ENCODE measurements at regions not wholly inside any gene's neighbourhood (a gene's known extent, or its start where the extent isn't known, plus 50 kb on each side); places are given as distances from the start of the nearest gene placed in this dataset.

- CTCF ChIA-PET: no interaction called here
- peak; percentile 39 for TF ChIP-seq CTCF (IDR thresholded peaks at IDR 0.05)
- H3K9me3 Mint-ChIP-seq: peaks cover 10% of the 10 kb centered on the region
- Histone ChIP-seq H3K27me3 (ENCODE audit: control insufficient read depth in 1 of 2, insufficient read depth in 2 of 2, low read length in 2 of 2) (no peaks in the 10 kb centered on the region), H3K9me3 (ENCODE audit: control insufficient read depth in 1 of 2, insufficient read depth in 1 of 2, low read length in 2 of 2) (peaks cover 4 to 5% of the 10 kb centered on the region in 2 experiments), H3K4me1 (ENCODE audit: insufficient read depth, low read length) (no peaks in the 10 kb centered on the region), H3K4me3 (ENCODE audit: low read length) (no peak overlapping the region), H3K27ac (ENCODE audit: low read depth in 1 of 2, low read length in 2 of 2) (no peak overlapping the region), H3K36me3 (ENCODE audit: insufficient read depth, low read length) (no peaks in the 10 kb centered on the region)
- no peaks in the 10 kb centered on the region for H3K27me3 Mint-ChIP-seq
- no peak overlapping the region for H3K27ac Mint-ChIP-seq
- no peak overlapping the region for H3K4me3 Mint-ChIP-seq
- intact Hi-C loops (cut with DNase I, micrococcal nuclease): no loop called here
- no peaks in the 10 kb centered on the region for H3K36me3 Mint-ChIP-seq (ENCODE audit: low read depth)
- DNase-seq (no peak), ATAC-seq (ENCODE audit: poor library complexity) (no peak)
- H3K4me1 Mint-ChIP-seq (ENCODE audit: low read depth): no peaks in the 10 kb centered on the region
- POLR2A ChIA-PET: no interaction called here
These were observed 1230.7 kb upstream of the USP15 start for GRCh38 chr12:61029516-61029915.

- ChIA-PET POLR2A (interaction anchor here (0.6 kb wide), 1 partner anchor 476 kb away, joined by 3 read pairs; no protein-coding TSS in a partner anchor), CTCF (no interaction called here)
- Histone ChIP-seq H3K4me3 (ENCODE audit: low read length) (no peak overlapping the region), H3K27me3 (ENCODE audit: control insufficient read depth in 1 of 2, insufficient read depth in 2 of 2, low read length in 2 of 2) (no peaks in the 10 kb centered on the region), H3K4me1 (ENCODE audit: insufficient read depth, low read length) (no peaks in the 10 kb centered on the region), H3K36me3 (ENCODE audit: insufficient read depth, low read length) (no peaks in the 10 kb centered on the region), H3K27ac (ENCODE audit: low read depth in 1 of 2, low read length in 2 of 2) (no peak overlapping the region), H3K9me3 (ENCODE audit: control insufficient read depth in 1 of 2, insufficient read depth in 1 of 2, low read length in 2 of 2) (peaks cover 0 to 5% of the 10 kb centered on the region in 2 experiments)
- no peak for DNase-seq
- intact Hi-C loops (cut with DNase I, micrococcal nuclease): no loop called here
- Mint-ChIP-seq H3K9me3 (peaks cover 9% of the 10 kb centered on the region), H3K27me3 (no peaks in the 10 kb centered on the region), H3K27ac (no peak overlapping the region), H3K4me3 (no peak overlapping the region), H3K4me1 (ENCODE audit: low read depth) (no peaks in the 10 kb centered on the region), H3K36me3 (ENCODE audit: low read depth) (no peaks in the 10 kb centered on the region)
- ATAC-seq (ENCODE audit: poor library complexity): no peak
- TF ChIP-seq CTCF (IDR thresholded peaks at IDR 0.05): no peak
These were observed 1222.4 kb upstream of the USP15 start for GRCh38 chr12:61037792-61038191.

GRCh38 chr12:61043838-61044237 lies 1216.4 kb upstream of the USP15 start:
- no peak overlapping the region for H3K27ac Mint-ChIP-seq
- POLR2A ChIA-PET: no interaction called here
- intact Hi-C loops (cut with DNase I, micrococcal nuclease): no loop called here
- no peak for TF ChIP-seq CTCF (IDR thresholded peaks at IDR 0.05)
- Histone ChIP-seq H3K4me3 (ENCODE audit: low read length) (no peak overlapping the region), H3K4me1 (ENCODE audit: insufficient read depth, low read length) (no peaks in the 10 kb centered on the region), H3K27me3 (ENCODE audit: control insufficient read depth in 1 of 2, insufficient read depth in 2 of 2, low read length in 2 of 2) (no peaks in the 10 kb centered on the region), H3K9me3 (ENCODE audit: control insufficient read depth in 1 of 2, insufficient read depth in 1 of 2, low read length in 2 of 2) (no peaks in the 10 kb centered on the region), H3K36me3 (ENCODE audit: insufficient read depth, low read length) (no peaks in the 10 kb centered on the region), H3K27ac (ENCODE audit: low read depth in 1 of 2, low read length in 2 of 2) (no peak overlapping the region)
- no peak overlapping the region for H3K4me3 Mint-ChIP-seq
- H3K36me3 Mint-ChIP-seq (ENCODE audit: low read depth): no peaks in the 10 kb centered on the region
- DNase-seq (no peak), ATAC-seq (ENCODE audit: poor library complexity) (no peak)
- H3K9me3 Mint-ChIP-seq: peaks cover 4% of the 10 kb centered on the region
- H3K4me1 Mint-ChIP-seq (ENCODE audit: low read depth): no peaks in the 10 kb centered on the region
- no peaks in the 10 kb centered on the region for H3K27me3 Mint-ChIP-seq
- CTCF ChIA-PET: no interaction called here
